ENCODE measurements at regions not wholly inside any gene's neighbourhood (a gene's known extent, or its start where the extent isn't known, plus 50 kb on each side); places are given as distances from the start of the nearest gene placed in this dataset.

DNA sequence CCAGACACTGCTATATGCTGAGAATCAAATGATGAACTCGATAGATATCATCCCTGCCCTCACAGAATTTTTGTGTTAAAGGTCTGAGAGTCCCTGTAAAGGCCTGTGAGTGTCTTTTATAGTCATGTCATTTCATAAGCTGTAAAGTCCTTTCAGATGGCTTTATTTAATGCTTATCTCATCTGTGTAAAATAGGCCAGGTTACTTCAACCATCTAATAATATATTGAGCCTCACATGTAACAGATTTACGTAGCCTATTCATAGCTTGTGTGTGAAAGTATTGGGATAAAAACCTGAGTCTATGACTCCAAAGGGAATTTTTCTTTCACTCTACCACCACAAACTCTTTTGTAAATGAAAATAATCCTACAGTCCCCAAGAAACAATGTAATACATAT, 672.0 kb upstream of the SYT4 start:
- no peak overlapping the region for H3K4me3 ChIP-seq
- DNase-seq (ENCODE audit: low spot score) = no peak
- TF ChIP-seq, protein P1, sequence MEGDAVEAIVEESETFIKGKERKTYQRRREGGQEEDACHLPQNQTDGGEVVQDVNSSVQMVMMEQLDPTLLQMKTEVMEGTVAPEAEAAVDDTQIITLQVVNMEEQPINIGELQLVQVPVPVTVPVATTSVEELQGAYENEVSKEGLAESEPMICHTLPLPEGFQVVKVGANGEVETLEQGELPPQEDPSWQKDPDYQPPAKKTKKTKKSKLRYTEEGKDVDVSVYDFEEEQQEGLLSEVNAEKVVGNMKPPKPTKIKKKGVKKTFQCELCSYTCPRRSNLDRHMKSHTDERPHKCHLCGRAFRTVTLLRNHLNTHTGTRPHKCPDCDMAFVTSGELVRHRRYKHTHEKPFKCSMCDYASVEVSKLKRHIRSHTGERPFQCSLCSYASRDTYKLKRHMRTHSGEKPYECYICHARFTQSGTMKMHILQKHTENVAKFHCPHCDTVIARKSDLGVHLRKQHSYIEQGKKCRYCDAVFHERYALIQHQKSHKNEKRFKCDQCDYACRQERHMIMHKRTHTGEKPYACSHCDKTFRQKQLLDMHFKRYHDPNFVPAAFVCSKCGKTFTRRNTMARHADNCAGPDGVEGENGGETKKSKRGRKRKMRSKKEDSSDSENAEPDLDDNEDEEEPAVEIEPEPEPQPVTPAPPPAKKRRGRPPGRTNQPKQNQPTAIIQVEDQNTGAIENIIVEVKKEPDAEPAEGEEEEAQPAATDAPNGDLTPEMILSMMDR (IDR thresholded peaks at IDR 0.05) = no peak

DNA sequence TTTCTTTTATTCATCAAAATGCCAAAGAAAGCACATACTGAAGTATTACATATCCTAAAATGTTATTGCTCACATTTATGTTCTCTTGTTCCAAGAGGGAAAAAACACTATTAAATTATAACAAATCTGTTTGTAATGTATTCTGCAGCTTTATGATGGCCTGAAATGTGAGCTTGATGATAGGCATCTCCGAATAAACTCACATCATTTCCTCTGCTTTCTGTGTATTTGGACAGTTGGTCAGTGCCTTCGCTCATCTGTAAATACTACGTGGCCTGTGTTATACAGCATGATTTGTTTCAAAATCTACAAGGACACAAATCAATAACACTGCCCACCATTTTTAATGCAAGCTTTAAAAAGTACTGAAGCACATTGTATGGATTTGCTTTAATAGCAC, 672.8 kb upstream of the SYT4 start:
- TF ChIP-seq, protein P1 (IDR thresholded peaks at IDR 0.05) = no peak
- no peak for DNase-seq (ENCODE audit: low spot score)

More for the DNA sequence above, 672.0 kb upstream of the SYT4 start:
- no peak overlapping the region for H3K27ac ChIP-seq

DNA sequence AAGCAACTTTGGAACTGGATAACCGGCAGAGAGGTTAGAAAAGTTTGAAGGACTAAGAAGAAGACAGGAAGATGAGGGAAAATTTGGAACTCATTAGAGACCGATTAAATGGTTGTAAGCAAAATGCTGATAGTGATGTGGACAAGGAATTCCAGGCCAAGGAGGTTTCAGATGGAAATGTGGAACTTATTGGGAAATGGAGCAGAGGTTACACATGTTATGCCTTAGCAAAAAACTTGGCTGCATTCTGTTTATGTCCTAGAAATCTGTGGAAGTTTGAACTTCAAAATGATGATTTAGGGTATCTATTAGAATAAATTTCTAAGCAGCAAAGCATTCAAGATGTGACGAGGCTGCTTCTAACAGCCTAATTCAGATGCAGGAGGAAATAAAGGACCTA, 675.1 kb upstream of the SYT4 start:
- no peak overlapping the region for H3K27ac ChIP-seq
- TF ChIP-seq, protein P1 (IDR thresholded peaks at IDR 0.05) = no peak
- H3K4me3 ChIP-seq = no peak overlapping the region
- no peak for DNase-seq (ENCODE audit: low spot score)

More for the DNA sequence above, 672.8 kb upstream of the SYT4 start:
- Histone ChIP-seq H3K4me3 (no peak overlapping the region), H3K27ac (no peak overlapping the region)

DNA sequence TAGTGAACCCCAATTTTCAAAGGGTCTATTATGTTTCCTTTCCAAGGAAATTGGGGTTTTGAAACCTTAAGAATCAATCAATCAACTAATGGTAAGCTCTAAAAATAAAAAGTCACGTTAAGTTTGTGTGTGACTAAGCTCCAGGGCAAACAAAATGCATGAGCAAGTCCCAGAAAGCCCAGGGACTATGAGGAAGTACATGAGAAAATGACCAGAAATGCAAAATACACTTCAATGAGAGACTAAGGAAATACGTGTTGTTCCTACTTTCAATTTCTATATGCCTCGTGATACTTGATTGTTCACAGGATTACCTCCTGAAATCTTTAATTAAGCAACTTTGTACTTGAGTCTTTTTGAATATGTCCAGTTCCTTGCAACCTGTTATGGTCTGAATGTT, 684.4 kb upstream of the SYT4 start:
- DNase-seq (ENCODE audit: low spot score) = no peak
- Histone ChIP-seq H3K4me3 (no peak overlapping the region), H3K27ac (no peak overlapping the region)
- TF ChIP-seq, protein P1 (IDR thresholded peaks at IDR 0.05) = no peak

DNA sequence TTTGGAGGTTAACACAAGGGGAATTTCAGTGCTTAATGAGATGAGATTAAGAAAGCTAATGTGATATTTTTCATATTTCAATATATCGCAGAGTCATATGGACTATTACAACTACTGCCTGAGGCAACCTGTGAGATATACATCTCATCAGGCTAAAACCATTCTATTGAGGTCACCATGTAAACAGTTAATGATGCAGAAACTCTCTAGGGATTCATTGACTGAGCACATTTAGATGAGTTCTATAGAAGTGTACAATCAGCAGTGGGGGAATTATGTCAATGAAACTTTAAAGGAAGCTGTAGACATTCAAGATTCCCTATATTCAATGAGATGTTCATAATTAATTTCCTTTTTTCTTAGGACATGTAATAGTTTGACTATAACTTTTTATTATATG, 687.4 kb upstream of the SYT4 start:
- TF ChIP-seq, protein P1 (IDR thresholded peaks at IDR 0.05) = no peak
- H3K27ac ChIP-seq = no peak overlapping the region
- no peak overlapping the region for H3K4me3 ChIP-seq
- DNase-seq (ENCODE audit: low spot score) = no peak

DNA sequence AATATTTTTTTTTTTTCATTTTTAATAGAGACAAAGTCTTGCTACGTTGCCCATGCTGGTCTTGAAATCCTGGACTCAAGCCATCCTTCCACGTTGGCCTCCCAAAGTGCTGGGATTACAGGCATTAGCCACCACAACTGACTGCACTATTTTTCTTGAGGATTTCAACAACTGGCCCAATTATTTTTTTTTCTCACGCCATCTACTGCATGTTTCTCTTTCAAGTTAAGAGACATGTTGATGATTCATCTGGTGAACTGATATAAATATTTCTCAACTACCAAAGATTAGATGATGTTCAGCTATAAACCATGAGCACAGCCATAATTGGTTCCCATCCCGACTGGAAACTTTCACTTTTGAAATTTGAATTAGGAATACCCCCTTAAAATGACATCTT, 688.4 kb upstream of the SYT4 start:
- Histone ChIP-seq H3K4me3 (no peak overlapping the region), H3K27ac (no peak overlapping the region)
- TF ChIP-seq, protein P1 (IDR thresholded peaks at IDR 0.05) = no peak
- DNase-seq (ENCODE audit: low spot score) = no peak

DNA sequence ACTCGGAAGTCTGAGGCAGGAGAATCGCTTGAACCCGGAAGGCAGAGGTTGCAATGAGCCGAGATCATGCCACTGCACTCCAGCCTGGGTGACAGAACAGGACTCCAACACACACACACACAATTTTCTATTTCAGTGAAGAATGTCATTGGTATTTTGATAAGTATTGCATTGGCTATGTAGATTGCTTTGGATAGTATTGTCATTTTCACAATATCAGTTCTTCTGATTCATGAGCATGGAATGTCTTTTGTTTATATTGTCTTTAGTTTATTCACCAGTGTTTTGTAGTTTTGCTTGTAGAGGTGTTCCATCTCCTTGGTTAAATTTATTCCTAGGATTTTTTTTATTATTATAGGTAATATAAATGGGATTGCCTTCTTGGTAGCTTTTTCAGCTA, 693.4 kb upstream of the SYT4 start:
- DNase-seq (ENCODE audit: low spot score) = no peak
- no peak overlapping the region for H3K27ac ChIP-seq
- H3K4me3 ChIP-seq = no peak overlapping the region
- TF ChIP-seq, protein P1 (IDR thresholded peaks at IDR 0.05) = no peak

Data from coronary artery (tissue), 2 donors.